Fibroblast of skin of abdomen (primary cell): ENCODE measurements at regions not wholly inside any gene's neighbourhood (a gene's known extent, or its start where the extent isn't known, plus 50 kb on each side); places are given as distances from the start of the nearest gene placed in this dataset.
"Not testable (repeated sequence)": the region's sequence is repeated elsewhere in the genome, so short reads cannot be mapped to it uniquely, and the experiment has no call there.

ENCODE experiments used
- DNase-seq: peaks from one replicate; pipeline ENCODE4 v3.0.0-alpha.2; 2013

DNA sequence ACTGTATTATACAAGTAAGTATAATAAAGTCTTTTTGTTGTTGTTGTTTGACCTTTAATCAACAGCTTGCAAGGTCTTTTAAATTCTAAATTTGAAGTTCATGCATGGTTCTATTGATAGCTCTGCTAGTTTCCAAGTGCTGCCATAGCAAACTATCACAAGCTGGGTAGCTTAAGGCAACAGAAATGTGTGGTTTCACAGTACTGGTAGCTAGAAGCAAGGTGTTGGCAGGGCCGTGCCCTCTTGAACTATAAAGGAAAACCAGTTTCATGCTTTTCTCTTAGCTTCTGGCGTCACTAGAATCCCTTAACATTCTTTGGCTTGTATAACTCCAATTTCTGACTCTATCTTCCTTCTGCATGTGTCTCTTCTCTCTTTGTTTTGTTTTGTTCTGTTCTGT, 1021.9 kb upstream of the AUTS2 start:
- no peak for DNase-seq

DNA sequence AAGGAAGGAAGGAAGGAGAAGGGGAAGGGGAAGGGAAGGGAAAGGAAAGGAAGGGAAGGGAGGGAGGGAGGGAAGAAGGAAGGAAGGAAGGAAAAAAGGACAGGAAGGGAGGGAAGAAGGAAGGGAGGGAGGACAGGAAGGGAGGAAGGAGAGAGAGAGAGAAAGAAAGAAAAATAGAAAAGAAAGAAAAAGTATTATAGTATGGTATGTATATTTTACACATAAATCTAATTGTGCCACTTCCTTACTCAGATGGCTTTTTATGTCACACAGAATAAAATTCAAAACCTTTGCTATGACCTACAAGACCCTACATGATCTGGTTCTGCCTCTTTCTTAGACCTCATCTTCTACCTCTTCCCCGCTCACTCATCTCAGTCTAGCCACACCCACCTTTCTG, 1016.9 kb upstream of the AUTS2 start:
- no peak for DNase-seq

DNA sequence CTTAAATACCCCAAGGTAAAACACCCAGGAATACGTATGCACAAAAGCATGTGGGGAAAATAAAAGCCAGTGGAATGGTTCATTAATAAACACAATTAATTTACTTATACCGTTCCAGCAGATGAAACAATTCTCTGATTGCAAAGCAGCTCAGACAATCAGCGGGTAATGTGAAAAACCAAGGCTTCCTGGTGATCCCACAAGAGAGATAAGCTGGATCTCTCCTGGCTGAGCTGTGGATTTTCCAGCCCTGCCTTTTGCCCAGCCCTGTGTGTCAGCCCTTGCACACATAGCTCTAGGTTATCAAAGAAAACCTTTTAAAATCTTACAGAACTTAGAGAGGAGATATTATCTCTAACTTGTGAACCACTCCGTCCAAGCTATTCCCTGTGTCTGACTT, 1010.7 kb upstream of the AUTS2 start:
- DNase-seq: no peak

DNA sequence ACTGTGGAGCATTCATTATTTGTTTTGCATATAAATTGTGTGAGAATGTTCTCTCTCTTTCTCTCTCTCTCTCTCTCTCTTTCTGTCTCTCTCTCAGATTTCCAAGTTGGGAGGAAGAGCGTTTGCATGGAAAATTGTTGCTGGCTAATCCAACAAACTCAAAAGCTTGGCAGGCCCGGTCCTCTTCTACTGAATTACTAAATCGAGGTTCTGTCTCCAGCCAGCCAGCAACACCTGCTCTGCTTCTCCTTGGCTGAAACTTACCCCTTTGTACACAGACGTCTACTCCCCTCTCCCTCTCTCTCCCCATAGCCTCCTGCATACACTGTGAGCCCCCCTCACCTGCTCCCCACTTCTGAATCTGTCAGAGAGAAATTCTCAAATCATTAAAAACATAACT, 996.4 kb upstream of the AUTS2 start:
- no peak for DNase-seq

DNA sequence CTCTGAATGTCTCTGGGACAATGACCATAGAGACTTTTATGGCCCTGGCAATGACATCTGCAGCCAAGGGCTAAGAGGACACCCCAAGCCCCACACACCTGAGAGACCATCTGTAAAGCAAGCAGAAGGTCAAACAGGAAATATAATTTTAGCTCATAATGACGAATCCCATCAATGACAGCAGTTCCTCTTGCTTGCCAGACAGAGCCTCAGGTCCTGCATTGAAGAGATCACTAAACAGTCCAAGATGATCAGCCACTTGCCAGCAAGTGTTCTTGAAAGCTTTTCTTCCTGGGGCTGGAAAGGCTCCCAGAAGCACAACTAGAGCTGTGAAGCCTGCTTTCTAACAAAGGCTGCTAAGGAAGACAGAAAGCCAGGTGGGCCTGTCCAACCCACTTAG, 993.7 kb upstream of the AUTS2 start:
- no peak for DNase-seq

DNA sequence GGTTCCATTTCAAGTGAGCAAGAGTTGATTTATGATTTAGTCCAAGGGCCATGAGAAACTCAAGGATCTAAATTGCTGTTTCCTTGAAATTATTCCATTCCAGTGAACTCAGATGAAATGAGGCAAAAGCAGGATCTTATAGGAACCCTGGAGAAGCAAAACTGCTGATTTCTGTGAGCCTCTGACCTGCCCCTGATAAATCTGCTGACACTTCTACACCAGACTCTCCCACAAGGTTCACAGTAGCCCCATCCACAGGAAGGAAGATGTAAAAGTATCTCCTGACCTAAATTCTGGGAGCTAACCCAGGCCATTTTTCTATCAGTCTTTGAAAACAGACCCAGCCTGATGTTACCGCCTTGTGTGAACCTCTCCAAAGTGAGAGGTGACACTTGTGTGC, 987.6 kb upstream of the AUTS2 start:
- no peak for DNase-seq

DNA sequence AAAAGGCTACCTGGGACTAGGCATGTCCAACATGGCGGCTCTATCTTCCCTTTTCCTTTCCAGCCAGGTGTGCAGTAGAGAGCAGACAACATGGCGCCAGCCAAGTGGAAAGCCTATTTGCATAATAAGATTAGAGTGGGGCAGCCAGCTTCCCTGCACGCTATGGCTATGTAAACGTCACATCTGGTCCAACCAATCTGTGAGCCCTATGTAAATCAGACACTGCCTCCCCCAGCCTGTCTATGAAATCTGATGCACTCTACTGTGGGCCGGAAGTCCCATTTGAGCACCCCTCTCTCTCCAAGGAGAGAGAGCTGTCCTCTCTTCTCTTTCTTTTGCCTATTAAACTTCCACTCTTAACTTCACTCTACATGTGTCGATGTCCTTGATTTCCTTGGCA, 984.9 kb upstream of the AUTS2 start:
- DNase-seq: peak; percentile 12

DNA sequence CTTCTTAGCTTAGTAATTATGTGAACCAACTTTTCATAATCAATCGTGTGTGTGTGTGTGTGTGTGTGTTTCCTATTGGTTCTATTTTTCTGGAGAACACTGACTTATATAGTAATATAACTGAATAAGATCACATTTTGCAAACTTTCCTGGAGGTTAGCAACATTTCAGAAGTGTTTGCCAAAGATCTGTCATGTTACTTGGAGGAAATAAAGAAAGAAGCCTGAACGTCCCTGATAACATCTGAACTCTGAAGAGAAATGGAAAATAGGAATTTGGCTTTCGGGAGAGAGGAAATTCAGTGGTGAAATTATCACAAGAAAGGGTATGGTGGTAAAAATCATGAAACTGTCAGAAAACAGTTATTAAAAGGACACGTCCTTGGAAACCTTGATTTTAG, 984.4 kb upstream of the AUTS2 start:
- DNase-seq: no peak

DNA sequence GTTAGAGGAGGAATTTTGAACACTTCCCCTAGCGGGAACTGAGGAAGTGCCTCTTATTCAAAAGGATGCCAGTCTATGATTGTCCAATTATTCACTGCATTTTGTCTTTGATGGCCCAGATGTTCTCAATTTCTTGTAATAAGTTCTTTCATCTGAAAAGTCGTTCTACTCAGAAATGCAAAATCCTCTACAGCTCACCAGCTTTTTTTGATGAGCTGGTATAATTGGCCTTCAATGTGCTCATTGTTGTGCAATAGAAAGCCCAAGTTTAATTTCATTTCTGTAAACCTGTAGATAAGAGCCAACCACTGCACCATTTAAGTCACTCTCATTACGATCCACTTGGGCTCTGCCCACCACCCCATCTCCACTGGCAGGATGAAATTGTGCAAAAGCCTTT, 978.7 kb upstream of the AUTS2 start:
- peak; percentile 14 for DNase-seq

DNA sequence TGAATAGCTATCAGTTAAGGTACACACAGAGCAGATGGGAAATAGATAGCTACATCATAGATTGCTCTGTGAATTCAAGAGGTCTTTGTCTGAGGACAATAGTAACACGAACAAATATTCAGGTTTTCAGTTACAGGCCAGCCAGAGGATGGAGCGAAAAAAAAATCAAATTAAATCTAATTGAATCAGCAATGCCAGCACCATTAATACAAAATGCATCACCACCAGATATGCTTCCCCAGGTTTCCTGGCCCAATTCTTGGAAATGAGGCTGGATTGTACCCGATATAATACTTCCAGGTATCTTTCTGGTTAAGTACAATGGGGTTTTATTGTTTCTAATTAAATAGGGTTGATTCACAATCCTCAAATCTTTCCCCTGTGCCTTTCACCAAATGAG, 975.8 kb upstream of the AUTS2 start:
- no peak for DNase-seq

DNA sequence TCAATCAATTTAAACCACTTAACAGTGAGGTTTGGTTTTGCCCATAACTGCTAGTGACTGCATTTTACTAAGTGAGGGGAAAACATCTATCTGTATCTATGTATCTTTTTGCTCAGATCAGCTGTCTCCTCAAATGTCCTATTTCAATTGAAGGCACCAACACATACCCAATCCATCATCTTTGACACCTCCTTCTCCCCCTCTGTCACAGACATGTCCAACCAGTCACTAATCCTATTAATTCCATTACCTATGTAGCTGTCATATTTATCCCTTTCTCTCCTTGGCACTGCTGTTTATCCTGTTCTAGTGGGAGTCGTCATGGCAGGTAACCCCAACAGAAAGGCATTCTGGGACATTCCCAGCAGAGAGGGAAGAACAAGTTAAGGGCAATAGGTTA, 975.2 kb upstream of the AUTS2 start:
- DNase-seq: no peak

DNA sequence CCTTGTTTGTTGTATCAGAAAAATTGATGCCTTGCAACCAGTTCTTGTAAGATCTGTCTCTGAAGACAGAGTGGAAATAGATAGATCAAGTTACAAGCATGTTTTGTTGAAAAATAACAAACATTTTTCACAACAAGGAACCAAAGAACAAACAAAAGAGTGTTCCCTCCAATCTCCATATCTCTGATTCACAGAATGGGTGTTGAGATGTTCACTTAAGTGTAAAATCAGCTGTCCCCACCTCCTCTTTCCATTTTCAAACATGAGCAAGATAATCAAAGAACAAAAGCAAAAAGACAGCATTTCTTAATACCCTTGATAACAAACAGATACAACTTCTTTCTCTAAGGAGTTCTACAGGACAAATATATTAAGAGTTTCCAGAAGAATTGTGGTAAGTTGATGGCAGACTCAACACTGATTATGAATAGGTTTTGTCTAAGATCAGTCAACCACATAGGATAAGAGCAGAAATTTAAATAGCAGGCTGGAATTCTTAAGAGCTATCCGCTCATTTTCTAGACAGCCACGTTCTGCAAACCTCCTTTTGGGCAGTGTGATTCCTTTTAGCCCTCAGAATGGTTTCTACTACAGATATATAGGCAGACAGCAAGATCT, 970.9 kb upstream of the AUTS2 start:
- DNase-seq: no peak

DNA sequence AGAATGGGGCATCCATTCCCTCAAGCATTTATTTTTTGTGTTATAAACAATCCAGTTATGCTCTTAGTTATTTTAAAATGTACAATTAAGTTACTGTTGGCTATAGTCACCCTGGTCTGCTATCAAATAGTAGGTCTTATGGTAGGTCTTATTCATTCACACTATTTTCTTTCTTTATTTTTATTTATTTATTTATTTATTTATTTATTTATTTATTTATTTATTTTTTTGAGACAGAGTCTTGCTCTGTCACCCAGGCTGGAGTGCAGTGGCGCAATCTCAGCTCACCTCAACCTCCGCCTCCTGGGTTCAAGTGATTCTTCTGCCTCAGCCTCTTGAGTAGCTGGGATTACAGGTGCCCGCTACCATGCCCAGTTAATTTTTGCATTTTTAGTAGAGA, 967.4 kb upstream of the AUTS2 start:
- DNase-seq: not testable (repeated sequence)

DNA sequence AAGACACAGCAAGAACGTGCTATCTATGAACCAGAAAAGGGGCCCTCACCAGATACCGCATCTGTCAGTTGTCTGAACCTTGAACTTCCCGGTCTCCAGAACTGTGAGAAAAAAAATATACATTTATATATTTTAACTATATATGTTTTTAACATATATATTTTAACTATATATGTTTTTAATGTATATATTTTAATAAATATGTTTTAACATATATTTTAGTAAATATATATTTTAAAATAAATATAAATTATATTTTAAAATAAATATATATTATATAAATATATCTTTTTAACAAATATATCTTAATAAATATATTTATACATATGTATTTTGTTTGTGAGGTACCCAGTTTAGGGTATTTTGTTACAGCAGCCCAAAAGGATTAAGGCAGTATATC, 958.2 kb upstream of the AUTS2 start:
- DNase-seq: no peak

DNA sequence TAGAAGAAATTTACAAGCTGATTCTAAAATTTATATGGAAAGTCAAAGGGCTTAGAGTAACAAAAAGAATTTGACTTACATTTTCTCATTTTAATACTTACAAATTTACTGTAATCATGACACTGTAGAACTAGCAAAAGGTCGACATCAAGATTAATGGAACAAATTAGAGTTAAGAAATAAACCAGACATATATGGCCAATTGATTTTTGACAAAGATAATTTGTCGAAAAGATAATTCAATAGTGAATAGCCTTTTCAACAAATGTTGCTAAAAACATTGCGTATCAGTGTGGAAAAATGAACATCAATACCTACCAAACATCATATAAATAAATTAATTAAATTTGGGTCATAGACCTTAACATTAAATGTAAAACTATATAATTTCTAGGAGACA, 955.5 kb upstream of the AUTS2 start:
- DNase-seq: no peak

DNA sequence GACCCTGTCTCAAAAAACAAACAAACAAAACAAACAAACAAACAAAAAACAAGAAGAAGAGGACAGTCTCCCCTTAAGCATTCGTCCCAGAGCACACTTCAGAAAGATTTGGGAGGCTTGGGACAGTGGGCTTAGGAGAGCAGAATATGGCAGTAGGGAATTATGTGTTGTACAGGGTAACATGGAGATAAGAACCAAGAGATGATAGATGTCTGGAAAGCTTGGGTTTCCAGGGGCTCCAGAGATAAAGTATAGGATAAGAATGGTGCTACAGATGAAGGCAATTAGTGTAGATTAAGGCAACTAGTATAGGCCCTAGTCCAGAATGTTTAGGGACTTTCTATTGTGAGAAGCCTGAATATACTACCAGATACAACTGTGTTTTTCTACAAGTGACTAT, 934.9 kb upstream of the AUTS2 start:
- no peak for DNase-seq

DNA sequence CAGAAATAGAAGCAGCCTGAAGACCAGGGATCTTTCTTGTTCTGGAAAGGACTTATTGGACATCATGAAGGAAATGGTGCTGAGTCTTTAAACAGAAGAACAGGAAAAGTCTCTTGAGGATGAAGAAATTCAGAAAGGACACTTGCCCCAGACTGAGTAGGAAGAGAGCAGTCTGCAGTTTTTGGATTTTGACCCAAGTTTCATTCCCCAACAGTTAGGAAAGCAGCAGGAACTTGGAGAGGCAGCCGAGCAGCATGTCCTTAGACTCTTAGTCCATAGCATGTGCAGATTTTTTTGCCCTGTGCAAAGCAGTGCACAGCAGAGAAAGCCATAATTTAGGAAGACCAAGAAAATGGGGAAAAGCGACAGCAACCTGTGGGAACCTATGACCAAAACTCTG, 927.2 kb upstream of the AUTS2 start:
- DNase-seq: no peak

DNA sequence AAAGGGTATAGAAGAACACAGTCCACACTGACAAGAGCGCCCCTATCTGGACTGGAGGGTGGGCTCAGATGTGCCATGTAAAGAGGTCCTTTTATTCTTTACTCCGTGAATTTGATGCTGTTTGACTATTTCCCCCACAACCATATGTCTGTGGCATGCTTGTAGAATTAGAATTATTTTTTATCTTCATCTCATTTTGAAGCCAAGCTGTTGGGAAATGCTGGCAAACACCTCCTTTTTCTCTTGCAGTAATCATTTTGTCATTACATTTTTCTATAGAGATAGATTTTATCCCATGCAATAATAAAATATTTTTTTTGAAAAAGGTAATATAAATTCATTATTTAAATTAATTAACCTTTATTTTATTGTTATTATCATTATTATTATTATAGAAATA, 926.6 kb upstream of the AUTS2 start:
- DNase-seq: no peak

DNA sequence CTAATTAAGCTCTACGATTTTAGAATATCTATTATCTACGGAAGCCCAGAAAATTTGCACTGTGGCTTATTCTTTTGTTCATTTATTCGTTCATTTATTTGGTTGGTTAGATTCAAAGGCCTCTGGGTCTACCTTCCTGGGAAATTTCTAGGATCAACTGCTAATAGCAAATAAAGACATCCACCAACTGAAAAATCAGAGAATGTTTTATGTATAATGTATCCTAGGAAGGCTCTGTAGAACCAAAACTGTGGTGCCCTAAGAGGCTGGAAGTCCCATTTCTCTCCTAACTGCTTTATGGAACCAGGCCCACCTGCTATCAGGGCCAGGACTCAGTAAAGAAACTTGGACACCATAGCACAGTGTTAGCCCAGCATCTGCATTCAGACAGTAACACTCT, 923.4 kb upstream of the AUTS2 start:
- DNase-seq: no peak

DNA sequence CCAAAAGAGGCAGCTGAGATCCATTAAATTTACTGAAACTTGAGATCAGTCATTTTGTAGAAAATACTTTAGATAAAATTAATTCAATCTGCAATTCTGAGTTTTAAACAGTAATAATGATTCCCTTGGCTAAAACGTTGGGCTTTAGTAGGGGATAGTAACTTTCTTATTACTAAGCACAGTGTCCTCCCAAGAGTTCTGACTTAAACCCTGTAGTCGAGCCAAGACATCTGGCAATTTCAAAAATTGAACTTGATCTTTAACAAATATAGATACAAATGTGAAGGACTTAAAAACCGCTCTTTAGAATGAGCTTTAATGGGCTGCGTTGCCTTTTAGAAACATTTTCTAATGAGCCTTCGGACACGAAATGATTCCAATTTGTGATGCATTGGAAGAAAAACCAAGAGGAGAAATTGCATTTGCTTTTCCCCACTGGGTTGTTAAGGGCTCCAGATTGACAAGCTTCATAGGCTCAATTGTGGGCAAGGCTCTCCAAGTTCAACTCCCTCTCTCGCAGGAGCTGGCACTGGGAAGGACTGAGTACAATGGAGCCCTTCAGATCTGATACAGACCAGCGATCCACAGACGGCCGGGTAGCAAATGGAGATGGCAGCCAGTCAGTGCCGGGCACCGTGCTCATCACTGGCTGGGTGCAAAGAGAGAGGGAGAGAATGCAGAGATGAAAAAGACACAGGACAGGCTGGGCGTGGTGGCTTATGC, 921.3 kb upstream of the AUTS2 start:
- DNase-seq: peak; percentile 10

DNA sequence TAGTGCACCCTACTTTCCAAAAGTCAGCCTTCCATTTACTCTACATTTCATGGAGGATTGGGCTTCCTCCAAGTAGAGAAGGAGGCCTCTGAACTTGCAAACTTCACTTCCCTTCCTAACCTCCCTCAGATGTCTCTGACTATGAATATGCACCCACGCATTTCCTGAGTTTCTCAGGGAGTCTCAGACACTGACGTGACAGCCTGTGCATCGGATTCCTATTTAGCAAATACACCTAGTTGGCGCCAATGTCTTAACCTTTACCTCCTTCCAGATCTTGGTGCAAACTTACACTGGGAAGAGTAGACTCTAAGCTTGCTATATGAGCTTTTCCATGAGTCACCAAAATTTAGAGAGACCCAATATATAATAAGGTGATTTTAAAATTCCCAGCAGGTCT, 920.1 kb upstream of the AUTS2 start:
- DNase-seq: no peak

DNA sequence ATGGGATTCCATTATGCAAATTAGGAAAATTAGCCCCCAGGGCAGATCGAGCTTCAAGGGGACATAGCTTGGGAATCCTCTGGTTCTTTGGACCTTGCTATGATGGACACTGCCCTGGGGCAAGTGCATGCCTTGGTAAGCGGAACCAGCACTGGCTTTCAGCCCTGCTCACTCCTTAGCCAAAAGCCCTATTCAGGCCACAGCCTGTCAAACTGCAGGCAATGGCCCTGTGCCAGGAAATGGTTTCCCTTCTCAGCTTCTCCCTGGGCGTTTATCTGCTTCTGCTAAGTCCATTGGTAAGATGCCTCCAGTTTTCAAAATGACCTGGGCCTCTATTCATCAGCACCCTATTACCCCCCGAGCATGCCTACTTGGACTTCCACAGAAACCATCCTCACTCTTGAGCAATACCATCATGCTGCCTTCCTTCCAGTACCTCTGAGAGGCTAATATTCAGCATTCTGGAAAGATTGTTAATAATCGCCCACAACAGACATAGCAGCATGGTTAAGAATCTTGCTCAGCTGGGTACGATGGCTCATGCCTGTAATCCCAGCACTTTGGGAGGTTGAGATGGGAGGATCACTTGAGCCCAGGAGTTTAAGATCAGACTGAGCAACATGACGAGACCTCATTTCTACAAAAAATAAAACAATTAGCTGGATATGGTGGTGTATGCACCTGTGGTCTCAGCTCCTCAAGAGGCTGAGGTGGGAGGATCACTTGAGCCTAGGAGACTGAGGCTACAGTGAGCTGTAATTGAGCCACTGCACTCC, 918.6 kb upstream of the AUTS2 start:
- no peak for DNase-seq

DNA sequence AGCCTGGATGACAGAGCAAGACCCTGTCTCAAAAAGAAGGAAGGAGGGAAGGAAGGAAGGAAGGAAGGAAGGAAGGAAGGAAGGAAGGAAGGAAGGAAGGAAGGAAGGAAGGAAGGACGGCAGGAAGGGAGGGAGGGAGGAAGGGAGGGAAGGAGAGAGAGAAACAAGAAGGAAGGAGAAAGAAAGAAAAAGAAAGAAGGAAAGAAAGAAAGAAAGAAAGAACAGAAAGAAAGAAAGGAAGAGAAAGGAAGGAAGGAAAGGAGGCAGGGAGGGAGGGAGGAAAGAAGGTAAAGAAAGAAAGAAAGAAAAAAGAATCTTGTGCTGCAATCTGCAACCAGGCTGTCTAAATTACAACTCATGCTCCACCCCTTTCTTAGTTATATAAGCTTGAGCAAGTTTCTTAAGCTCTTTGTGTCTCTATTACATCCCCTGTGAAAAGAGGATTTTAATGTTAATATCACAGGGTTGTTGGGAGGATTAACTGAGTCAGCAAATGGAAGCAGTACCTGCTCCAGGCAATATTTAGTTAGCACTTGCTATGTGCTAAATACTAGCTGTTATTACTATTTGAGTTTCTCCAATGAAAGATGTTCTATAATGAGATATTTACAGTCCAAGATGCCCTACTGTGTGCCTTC, 917.9 kb upstream of the AUTS2 start:
- no peak for DNase-seq

DNA sequence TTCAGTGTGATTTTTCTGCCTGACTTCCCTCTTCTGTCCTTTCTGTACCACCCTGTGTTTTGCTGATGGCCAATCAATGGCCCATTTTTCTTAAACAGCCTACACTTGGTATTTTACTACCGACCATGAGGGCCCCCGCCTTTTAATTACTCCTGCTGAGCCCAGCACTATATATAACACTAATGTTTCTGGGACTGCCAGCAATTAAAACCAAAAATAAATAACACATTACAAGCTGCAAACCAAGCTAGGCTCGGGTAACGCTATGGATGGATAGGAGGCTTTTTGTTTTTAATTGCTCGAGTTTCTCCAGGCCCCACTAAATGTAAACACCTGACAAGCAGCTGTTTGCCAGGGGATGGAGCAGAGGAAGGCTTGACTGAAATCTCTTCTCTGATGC, 915.4 kb upstream of the AUTS2 start:
- no peak for DNase-seq
